Endothelial cell of umbilical vein (primary cell): ENCODE measurements at regions not wholly inside any gene's neighbourhood (a gene's known extent, or its start where the extent isn't known, plus 50 kb on each side); places are given as distances from the start of the nearest gene placed in this dataset.

Experiments
- BruUV-seq: library from RNA; stranded (reverse); fragments of 400-500 nt; replicated peaks from 2 replicates; lab custom pipeline; 2021; lab: Mats Ljungman, UMichigan
- CTCF ChIA-PET: fragments of 300-600, 350-600 bp; sonication (Branson Sonifier 250); formaldehyde crosslinking; loops from one replicate; lab custom pipeline; 2021; ENCODE audit warnings: antibody characterized with exemption, inconsistent platforms; lab: Charles Lee
- POLR2A ChIA-PET: fragments of 300-600, 350-600 bp; sonication (Branson Sonifier 250); formaldehyde crosslinking; loops from one replicate; lab custom pipeline; 2021; ENCODE audit warnings: antibody characterized with exemption, inconsistent platforms; lab: Charles Lee
- DNase-seq: peaks from one replicate; pipeline ENCODE4 v3.0.0-alpha.2; 2011; ENCODE audit warnings: low read depth, low spot score
- FAIRE-seq: peaks from 2 replicates; lab custom pipeline; 2011; peaks lifted over from hg19 to GRCh38; lab: Jason Lieb, UNC
- H2AFZ ChIP-seq: 2 replicates; pipeline ENCODE4 v1.6.0; 2012; ENCODE audit warnings: low read depth, low read length, control low read depth, inconsistent platforms
- H3K27ac ChIP-seq: 2 replicates; pipeline ENCODE4 v1.5.1; 2011; ENCODE audit warnings: low read depth, mild to moderate bottlenecking, control low read depth, low read length, moderate library complexity; ENCODE audit not compliant: insufficient read depth
- H3K27me3 ChIP-seq, 2 experiments: 2 replicates each; pipeline versions ENCODE4 v1.6.0 to v1.6.1; 2011; ENCODE audit warnings: low read length in 2 of 2, mixed read lengths in 1 of 2; ENCODE audit not compliant: control insufficient read depth in 2 of 2, insufficient read depth in 2 of 2
- H3K36me3 ChIP-seq, 2 experiments: 2 replicates in 1 of 2; 3 replicates in 1 of 2; pipeline ENCODE4 v1.5.1; 2011; ENCODE audit warnings: low read length in 2 of 2, mild to moderate bottlenecking in 1 of 2, moderate library complexity in 1 of 2; ENCODE audit not compliant: control insufficient read depth in 2 of 2, insufficient read depth in 2 of 2; ENCODE audit errors: extremely low read depth in 1 of 2
- H3K4me1 ChIP-seq: 3 replicates; pipeline ENCODE4 v1.5.1; 2011; ENCODE audit warnings: mild to moderate bottlenecking, low read length; ENCODE audit not compliant: control insufficient read depth, insufficient read depth; ENCODE audit errors: extremely low read depth
- H3K4me2 ChIP-seq: 2 replicates; pipeline ENCODE4 v1.6.1; 2011; ENCODE audit warnings: low read length, control low read depth, mixed read lengths; ENCODE audit not compliant: insufficient read depth
- H3K4me3 ChIP-seq, 3 experiments: fragments of 200-600 bp in 1 of 3; sonication (generic), shearing (Covaris generic) in 1 of 3; replicated peaks in 1 of 3; 2 replicates each; pipeline ENCODE4 v1.5.1; 2011 to 2016; ENCODE audit warnings: control low read depth in 3 of 3, low read length in 3 of 3, mild to moderate bottlenecking in 2 of 3, inconsistent platforms in 1 of 3, low read depth in 1 of 3, moderate library complexity in 1 of 3; ENCODE audit not compliant: insufficient read depth in 1 of 3
- H3K79me2 ChIP-seq: 2 replicates; pipeline ENCODE4 v1.6.0; 2012; ENCODE audit warnings: low read length, inconsistent platforms; ENCODE audit not compliant: control insufficient read depth, insufficient read depth
- H3K9ac ChIP-seq: replicated peaks from 2 replicates; pipeline ENCODE3; 2011; ENCODE audit warnings: low read length, control low read depth; ENCODE audit not compliant: insufficient read depth; ENCODE audit errors: extremely low read depth
- H3K9me1 ChIP-seq: replicated peaks from 3 replicates; pipeline ENCODE4 v1.6.0; 2011; ENCODE audit warnings: mild to moderate bottlenecking, low read length; ENCODE audit not compliant: control insufficient read depth, insufficient read depth; ENCODE audit errors: extremely low read depth
- H3K9me3 ChIP-seq: replicated peaks from 2 replicates; pipeline ENCODE4 v1.5.1; 2012; ENCODE audit warnings: low read length, inconsistent platforms; ENCODE audit not compliant: control insufficient read depth, insufficient read depth
- H4K20me1 ChIP-seq: replicated peaks from 2 replicates; pipeline ENCODE3; 2011; ENCODE audit warnings: mild to moderate bottlenecking, low read length; ENCODE audit not compliant: control insufficient read depth, insufficient read depth; ENCODE audit errors: extremely low read depth
- EZH2 ChIP-seq: IDR thresholded peaks from 2 replicates; pipeline ENCODE4 v1.6.1; 2012; ENCODE audit warnings: borderline replicate concordance, low read depth, mild to moderate bottlenecking, moderate library complexity, low read length, inconsistent platforms; ENCODE audit not compliant: severe bottlenecking
- FOS ChIP-seq: IDR thresholded peaks from 2 replicates; pipeline ENCODE4 v1.6.1; 2011; ENCODE audit warnings: mild to moderate bottlenecking, low read length, moderate library complexity, borderline replicate concordance; ENCODE audit not compliant: insufficient read depth
- GATA2 ChIP-seq: IDR thresholded peaks from 2 replicates; pipeline ENCODE4 v1.7.0; 2011; ENCODE audit warnings: low read depth, mild to moderate bottlenecking, moderate library complexity, mixed read lengths, low read length; ENCODE audit not compliant: insufficient read length, insufficient read depth
- JUN ChIP-seq: IDR thresholded peaks from 2 replicates; pipeline ENCODE4 v1.6.1; 2011; ENCODE audit warnings: borderline replicate concordance, low read depth; ENCODE audit not compliant: insufficient read length, insufficient read depth
- MYC ChIP-seq: IDR thresholded peaks from one replicate; pipeline ENCODE4 v1.6.1; 2011; ENCODE audit warnings: mild to moderate bottlenecking, low read depth, low read length
- POLR2A ChIP-seq: IDR thresholded peaks from 2 replicates; pipeline ENCODE4 v1.6.1; 2012; ENCODE audit warnings: low read depth, mild to moderate bottlenecking, control low read depth, low read length
- POLR2AphosphoS5 ChIP-seq: IDR thresholded peaks from 2 replicates; pipeline ENCODE4 v1.6.1; 2012; ENCODE audit warnings: low read depth, mild to moderate bottlenecking, control low read depth, low read length, moderate library complexity; ENCODE audit not compliant: insufficient read depth
- dilution Hi-C: fragments of 300-500 bp; cut with MboI; formaldehyde crosslinking; loops from one replicate; pipeline ENCODE4 v1.15.0; 2019; ENCODE audit warnings: low sequenced_read_pairs; ENCODE audit not compliant: extremely low pct_ligation_motif_present
- intact Hi-C: fragments of 100-400 bp; cut with micrococcal nuclease; formaldehyde crosslinking; loops from one replicate; pipeline ENCODE4 v1.10.0; 2022
- TF ChIP-seq, protein P1 (sequence below): IDR thresholded peaks from 2 replicates; pipeline ENCODE4 v1.6.1; 2011; ENCODE audit not compliant: insufficient read depth, insufficient read length
- TF ChIP-seq, protein P2 (sequence below), 2 donors: IDR thresholded peaks; 1 replicate in 1 of 2; 2 replicates in 1 of 2; pipeline ENCODE4 v1.5.1; 2011; ENCODE audit warnings: low read length in 2 of 2, mild to moderate bottlenecking in 2 of 2, moderate library complexity in 2 of 2, control low read depth in 1 of 2, inconsistent platforms in 1 of 2, low read depth in 1 of 2; ENCODE audit not compliant: insufficient read depth in 1 of 2; ENCODE audit errors: extremely low read depth in 1 of 2

DNA sequence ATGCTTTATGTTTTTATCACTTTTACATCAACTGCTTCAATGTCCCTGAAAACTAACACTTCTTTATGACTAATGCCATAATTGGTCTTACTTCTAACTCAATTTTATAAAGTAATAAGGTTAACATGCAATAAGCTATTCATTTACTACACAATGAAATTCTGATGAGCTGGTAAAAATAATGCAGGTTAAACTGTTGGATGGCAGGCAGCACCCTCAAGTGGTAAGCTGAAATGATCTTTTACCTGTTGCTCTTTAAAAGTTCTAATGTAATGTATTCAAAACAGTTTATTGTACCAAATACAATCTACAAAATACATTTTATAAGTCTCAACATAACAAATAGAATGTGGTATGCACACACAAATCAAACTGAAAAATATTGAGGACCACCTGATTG lies 1280.3 kb downstream of the CDH8 start:
- Histone ChIP-seq H3K27ac (no peak overlapping the region), H3K4me1 (no peaks in the 10 kb centered on the region), H2AFZ (no peak overlapping the region), H3K9me3 (no peaks in the 10 kb centered on the region), H3K9me1 (no peaks in the 10 kb centered on the region), H4K20me1 (no peaks in the 10 kb centered on the region), H3K4me2 (no peak overlapping the region), H3K27me3 (no peaks in the 10 kb centered on the region), H3K79me2 (no peaks in the 10 kb centered on the region), H3K36me3 (no peaks in the 10 kb centered on the region), H3K9ac (no peak overlapping the region), H3K4me3 (no peak overlapping the region)
- DNase-seq, result no peak
- intact Hi-C loops, result no loop called here
- no peak for FAIRE-seq
- no TSS peak for BruUV-seq
- POLR2A ChIA-PET, result no interaction called here
- TF ChIP-seq POLR2A (no peak), JUN (no peak), FOS (no peak), EZH2 (no peak), POLR2AphosphoS5 (no peak), MYC (no peak), GATA2 (no peak)
- TF ChIP-seq, protein P1, sequence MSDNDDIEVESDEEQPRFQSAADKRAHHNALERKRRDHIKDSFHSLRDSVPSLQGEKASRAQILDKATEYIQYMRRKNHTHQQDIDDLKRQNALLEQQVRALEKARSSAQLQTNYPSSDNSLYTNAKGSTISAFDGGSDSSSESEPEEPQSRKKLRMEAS, result no peak
- TF ChIP-seq, protein P2, sequence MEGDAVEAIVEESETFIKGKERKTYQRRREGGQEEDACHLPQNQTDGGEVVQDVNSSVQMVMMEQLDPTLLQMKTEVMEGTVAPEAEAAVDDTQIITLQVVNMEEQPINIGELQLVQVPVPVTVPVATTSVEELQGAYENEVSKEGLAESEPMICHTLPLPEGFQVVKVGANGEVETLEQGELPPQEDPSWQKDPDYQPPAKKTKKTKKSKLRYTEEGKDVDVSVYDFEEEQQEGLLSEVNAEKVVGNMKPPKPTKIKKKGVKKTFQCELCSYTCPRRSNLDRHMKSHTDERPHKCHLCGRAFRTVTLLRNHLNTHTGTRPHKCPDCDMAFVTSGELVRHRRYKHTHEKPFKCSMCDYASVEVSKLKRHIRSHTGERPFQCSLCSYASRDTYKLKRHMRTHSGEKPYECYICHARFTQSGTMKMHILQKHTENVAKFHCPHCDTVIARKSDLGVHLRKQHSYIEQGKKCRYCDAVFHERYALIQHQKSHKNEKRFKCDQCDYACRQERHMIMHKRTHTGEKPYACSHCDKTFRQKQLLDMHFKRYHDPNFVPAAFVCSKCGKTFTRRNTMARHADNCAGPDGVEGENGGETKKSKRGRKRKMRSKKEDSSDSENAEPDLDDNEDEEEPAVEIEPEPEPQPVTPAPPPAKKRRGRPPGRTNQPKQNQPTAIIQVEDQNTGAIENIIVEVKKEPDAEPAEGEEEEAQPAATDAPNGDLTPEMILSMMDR (IDR thresholded peaks at IDR 0.05; ENCODE audit: extremely low read depth in 1 of 2, insufficient read depth in 1 of 2, low read depth in 1 of 2, low read length in 2 of 2), result no peak
- CTCF ChIA-PET, result no interaction called here
- dilution Hi-C loops, result no loop called here
